Neutrophil (primary cell): ENCODE measurements at regions not wholly inside any gene's neighbourhood (a gene's known extent, or its start where the extent isn't known, plus 50 kb on each side); places are given as distances from the start of the nearest gene placed in this dataset.

Experiments
- H3K27ac ChIP-seq: fragments of 200-600 bp; sonication (generic); 2 replicates; pipeline ENCODE4 v1.5.1; 2016; ENCODE audit warnings: mild to moderate bottlenecking, moderate library complexity
- H3K27me3 ChIP-seq: fragments of 200-600 bp; sonication (generic); 2 replicates; pipeline ENCODE4 v1.6.0; 2016; ENCODE audit warnings: mild to moderate bottlenecking
- H3K36me3 ChIP-seq: fragments of 200-600 bp; sonication (generic); 2 replicates; pipeline ENCODE4 v1.5.1; 2017
- H3K4me1 ChIP-seq, 2 experiments: fragments of 200-600 bp in 1 of 2; sonication (generic) in 1 of 2; 1 replicate in 1 of 2; 2 replicates in 1 of 2; pipeline versions ENCODE4 v1.5.1 to v1.6.1; 2013 to 2016; ENCODE audit warnings: low read depth in 1 of 2, low read length in 1 of 2, mild to moderate bottlenecking in 1 of 2, moderate library complexity in 1 of 2; ENCODE audit not compliant: control insufficient read depth in 1 of 2, insufficient read depth in 1 of 2
- H3K4me3 ChIP-seq, 2 experiments: fragments of 200-600 bp in 1 of 2; sonication (generic) in 1 of 2; 1 replicate in 1 of 2; 2 replicates in 1 of 2; pipeline ENCODE4 v1.5.1; 2013 to 2016; ENCODE audit warnings: low read depth in 1 of 2, low read length in 1 of 2, mild to moderate bottlenecking in 1 of 2, moderate library complexity in 1 of 2
- H3K9me3 ChIP-seq: fragments of 200-600 bp; sonication (generic); 2 replicates; pipeline ENCODE4 v1.5.1; 2016
- CTCF ChIP-seq: fragments of 200-600 bp; sonication (generic); IDR thresholded peaks from 2 replicates; pipeline ENCODE4 v1.5.1; 2016; ENCODE audit warnings: antibody characterized with exemption

- no peak for TF ChIP-seq CTCF
- Histone ChIP-seq H3K27ac (no peak overlapping the region), H3K9me3 (no peaks in the 10 kb centered on the region), H3K4me3 (no peak overlapping the region), H3K36me3 (no peaks in the 10 kb centered on the region), H3K27me3 (no peaks in the 10 kb centered on the region), H3K4me1 (no peaks in the 10 kb centered on the region)
Measured at GRCh38 chr19:28840891-28841290, 372.1 kb downstream of the UQCRFS1 start.

DNA sequence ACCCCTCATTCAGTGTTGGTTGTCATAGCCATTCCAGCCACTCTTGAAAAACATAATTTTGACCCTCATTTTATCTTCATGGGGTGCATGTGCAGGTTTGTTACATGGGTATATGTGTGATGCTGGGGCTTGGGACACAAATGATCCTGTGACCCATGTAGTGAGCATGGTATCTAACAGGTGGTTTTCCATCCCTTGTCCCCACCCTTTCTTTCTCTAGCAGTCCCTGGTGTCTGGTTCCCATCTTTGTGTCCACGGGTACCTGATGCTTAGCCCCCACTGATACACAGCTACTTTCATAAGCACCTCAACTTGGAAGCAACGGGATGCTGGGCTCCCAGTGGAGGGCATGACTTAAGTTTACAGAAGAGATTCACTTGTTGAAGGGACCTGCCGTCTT lies 373.5 kb downstream of the UQCRFS1 start:
- H3K4me1 ChIP-seq, result no peaks in the 10 kb centered on the region
- no peaks in the 10 kb centered on the region for H3K36me3 ChIP-seq
- H3K4me3 ChIP-seq, result no peak overlapping the region
- no peak for TF ChIP-seq CTCF
- no peaks in the 10 kb centered on the region for H3K9me3 ChIP-seq
- H3K27ac ChIP-seq, result no peak overlapping the region
- H3K27me3 ChIP-seq, result no peaks in the 10 kb centered on the region

DNA sequence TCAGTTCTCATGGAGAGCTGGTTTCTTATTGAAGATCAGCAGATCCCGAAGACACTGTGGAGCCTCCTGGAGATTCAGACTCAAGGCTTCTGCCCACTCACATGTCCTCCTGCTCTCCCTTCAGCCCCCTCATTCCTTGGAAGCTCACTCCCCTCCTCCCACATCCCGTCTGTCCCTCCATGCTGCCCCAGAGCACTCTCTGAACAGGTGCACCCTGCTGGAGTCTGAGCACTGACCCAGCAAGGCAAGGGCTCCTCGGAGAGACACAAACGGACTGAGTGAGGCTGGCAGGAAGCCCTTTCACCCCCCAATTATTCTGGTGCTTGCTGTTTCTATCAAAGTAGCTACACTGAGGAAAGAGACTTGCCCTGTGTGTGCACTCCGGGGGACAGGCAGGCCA lies 374.0 kb downstream of the UQCRFS1 start:
- Histone ChIP-seq H3K27me3 (no peaks in the 10 kb centered on the region), H3K4me1 (no peaks in the 10 kb centered on the region), H3K9me3 (no peaks in the 10 kb centered on the region), H3K4me3 (no peak overlapping the region), H3K27ac (no peak overlapping the region), H3K36me3 (no peaks in the 10 kb centered on the region)
- TF ChIP-seq CTCF, result no peak

DNA sequence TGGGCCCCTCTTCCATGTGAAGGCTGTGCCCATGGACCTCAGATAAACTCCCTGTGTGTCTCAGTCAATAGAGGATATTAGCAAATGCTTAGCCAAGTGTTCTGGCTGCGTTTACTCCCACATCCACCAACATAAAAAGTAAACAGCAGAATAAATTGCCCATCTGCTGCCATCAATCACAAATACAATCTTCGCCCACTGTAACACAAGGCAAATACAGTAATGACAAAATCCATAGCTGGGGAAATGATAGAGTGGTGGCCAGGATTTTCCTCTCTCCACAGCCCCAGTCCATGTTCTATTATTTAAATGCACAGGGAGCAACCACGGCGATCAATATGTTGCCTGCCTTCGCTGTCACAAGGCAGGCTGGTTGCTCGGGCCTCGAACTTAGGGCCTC lies 376.5 kb downstream of the UQCRFS1 start:
- no peaks in the 10 kb centered on the region for H3K36me3 ChIP-seq
- H3K9me3 ChIP-seq, result no peaks in the 10 kb centered on the region
- H3K27ac ChIP-seq, result no peak overlapping the region
- TF ChIP-seq CTCF, result no peak
- no peaks in the 10 kb centered on the region for H3K27me3 ChIP-seq
- no peak overlapping the region for H3K4me3 ChIP-seq
- H3K4me1 ChIP-seq, result no peaks in the 10 kb centered on the region

DNA sequence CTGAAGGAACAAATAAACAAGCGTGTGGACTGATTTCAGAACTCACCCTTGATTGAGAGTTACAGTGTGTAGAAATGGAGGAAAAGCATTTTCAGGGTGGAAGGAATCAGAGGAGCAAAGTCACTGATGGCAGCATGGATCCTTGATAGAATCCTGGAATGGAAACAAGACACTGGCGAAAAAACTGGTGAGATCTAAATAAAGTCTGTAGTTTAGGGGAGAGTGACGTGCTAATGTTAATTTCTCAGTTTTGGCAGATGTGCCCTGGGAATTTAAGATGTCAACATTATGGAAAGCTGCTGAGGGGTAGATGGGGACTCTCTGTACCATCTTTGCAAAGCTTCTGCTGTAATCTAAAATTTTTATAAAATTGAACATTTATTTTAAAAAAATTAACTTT lies 378.0 kb downstream of the UQCRFS1 start:
- no peak overlapping the region for H3K4me3 ChIP-seq
- H3K27me3 ChIP-seq, result no peaks in the 10 kb centered on the region
- H3K27ac ChIP-seq, result no peak overlapping the region
- H3K4me1 ChIP-seq, result no peaks in the 10 kb centered on the region
- no peaks in the 10 kb centered on the region for H3K36me3 ChIP-seq
- no peaks in the 10 kb centered on the region for H3K9me3 ChIP-seq
- TF ChIP-seq CTCF, result no peak

DNA sequence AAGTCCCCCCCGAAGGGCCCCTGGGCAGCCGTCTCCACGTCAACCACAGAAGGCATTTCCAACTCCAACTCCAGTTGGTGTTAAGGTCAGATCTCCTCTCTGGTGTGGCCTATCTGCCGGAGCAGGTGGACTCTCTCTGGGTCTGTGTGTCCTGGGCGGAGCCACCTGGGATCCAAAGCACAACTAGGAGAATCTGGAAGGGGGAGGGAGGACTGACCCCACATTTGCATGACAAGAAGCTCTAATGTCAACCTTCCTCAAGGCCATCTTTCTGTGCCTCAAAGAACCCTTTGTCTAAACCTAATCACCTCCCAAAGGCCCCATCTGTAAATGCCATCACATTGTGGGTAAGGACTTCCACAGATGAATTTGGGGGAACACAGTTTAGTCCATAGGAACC lies 381.5 kb downstream of the UQCRFS1 start:
- H3K4me3 ChIP-seq, result no peak overlapping the region
- no peak for TF ChIP-seq CTCF
- no peaks in the 10 kb centered on the region for H3K4me1 ChIP-seq
- no peaks in the 10 kb centered on the region for H3K36me3 ChIP-seq
- no peaks in the 10 kb centered on the region for H3K9me3 ChIP-seq
- H3K27ac ChIP-seq, result no peak overlapping the region
- no peaks in the 10 kb centered on the region for H3K27me3 ChIP-seq
